ENCODE measurements at regions not wholly inside any gene's neighbourhood (a gene's known extent, or its start where the extent isn't known, plus 50 kb on each side); places are given as distances from the start of the nearest gene placed in this dataset.
"Not testable (repeated sequence)": the region's sequence is repeated elsewhere in the genome, so short reads cannot be mapped to it uniquely, and the experiment has no call there.

- H3K36me3 ChIP-seq (ENCODE audit: control insufficient read depth in 5 of 5, insufficient read depth in 5 of 5, low read length in 5 of 5), result no peaks in the 10 kb centered on the region
These were observed 54.9 kb upstream of the ZNF678 start for GRCh38 chr1:227508431-227508830.

DNA sequence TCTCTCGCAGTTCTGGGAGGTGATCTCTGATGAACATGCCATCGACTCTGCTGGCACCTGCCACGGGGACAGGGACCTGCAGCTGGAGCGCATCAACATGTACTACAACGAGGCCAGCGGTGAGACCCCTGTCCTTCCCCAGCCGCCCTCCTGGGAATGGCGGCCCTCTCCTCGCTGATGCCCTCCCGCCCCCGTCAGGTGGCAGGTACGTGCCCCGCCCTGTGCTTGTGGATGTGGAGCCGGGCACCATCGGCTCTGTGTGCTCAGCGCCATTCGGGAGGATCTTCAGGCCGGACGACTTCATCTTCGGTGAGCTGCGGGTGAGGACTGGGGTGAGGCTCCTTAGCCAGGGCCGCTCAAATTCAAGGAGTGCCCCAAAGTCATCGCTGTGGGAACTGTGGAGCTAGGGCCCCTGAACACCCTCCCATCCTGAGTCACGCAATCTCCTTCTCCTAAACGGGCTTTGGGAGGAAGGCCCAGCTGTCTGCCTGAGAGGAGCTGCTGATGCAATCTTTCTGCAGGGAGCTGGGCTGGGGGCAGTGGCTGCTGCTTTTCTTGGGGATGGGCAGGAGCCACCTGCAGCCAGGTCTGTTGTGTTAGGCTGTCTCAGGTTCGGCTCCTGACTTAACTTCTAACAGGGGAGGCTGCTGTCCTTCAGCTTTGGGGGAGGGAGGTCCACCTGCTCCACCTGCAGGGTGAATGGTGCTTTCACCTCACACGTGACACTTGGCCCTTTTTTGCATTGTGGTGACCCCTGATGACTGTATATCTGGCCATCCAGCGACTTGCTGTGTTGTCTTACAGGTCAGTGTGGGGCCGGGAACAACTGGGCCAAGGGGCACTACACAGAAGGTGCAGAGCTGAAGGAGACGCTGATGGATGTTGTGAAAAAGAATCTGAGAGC lies 56.6 kb upstream of the ZNF678 start:
- H3K27me3 ChIP-seq (ENCODE audit: control insufficient read depth in 5 of 5, insufficient read depth in 4 of 5, low read length in 5 of 5), result peaks cover 7 to 28% (median 16%) of the 10 kb centered on the region in 5 donors
- not testable (repeated sequence) for H3K9me3 ChIP-seq (ENCODE audit: control insufficient read depth in 5 of 5, low read length in 5 of 5); H3K36me3 ChIP-seq (ENCODE audit: control insufficient read depth in 5 of 5, insufficient read depth in 5 of 5, low read length in 5 of 5); H3K9ac ChIP-seq (ENCODE audit: low read length in 5 of 5); H3K27ac ChIP-seq (ENCODE audit: low read depth, low read length); H3K4me1 ChIP-seq (ENCODE audit: control insufficient read depth in 5 of 5, insufficient read depth in 5 of 5, low read length in 5 of 5); H3K4me3 ChIP-seq (ENCODE audit: low read depth in 1 of 5, low read length in 5 of 5)

More at GRCh38 chr1:227508431-227508830, 54.9 kb upstream of the ZNF678 start:
- H3K4me3 ChIP-seq (ENCODE audit: low read depth in 1 of 5, low read length in 5 of 5), result no peak overlapping the region
- H3K9me3 ChIP-seq (ENCODE audit: control insufficient read depth in 5 of 5, low read length in 5 of 5), result no peaks in the 10 kb centered on the region
- H3K27ac ChIP-seq (ENCODE audit: low read depth, low read length), result no peak overlapping the region
- H3K9ac ChIP-seq (ENCODE audit: low read length in 5 of 5), result no peak overlapping the region
- H3K27me3 ChIP-seq (ENCODE audit: control insufficient read depth in 5 of 5, insufficient read depth in 4 of 5, low read length in 5 of 5), result peaks cover 7 to 28% (median 16%) of the 10 kb centered on the region in 5 donors
- no peaks in the 10 kb centered on the region for H3K4me1 ChIP-seq (ENCODE audit: control insufficient read depth in 5 of 5, insufficient read depth in 5 of 5, low read length in 5 of 5)

DNA sequence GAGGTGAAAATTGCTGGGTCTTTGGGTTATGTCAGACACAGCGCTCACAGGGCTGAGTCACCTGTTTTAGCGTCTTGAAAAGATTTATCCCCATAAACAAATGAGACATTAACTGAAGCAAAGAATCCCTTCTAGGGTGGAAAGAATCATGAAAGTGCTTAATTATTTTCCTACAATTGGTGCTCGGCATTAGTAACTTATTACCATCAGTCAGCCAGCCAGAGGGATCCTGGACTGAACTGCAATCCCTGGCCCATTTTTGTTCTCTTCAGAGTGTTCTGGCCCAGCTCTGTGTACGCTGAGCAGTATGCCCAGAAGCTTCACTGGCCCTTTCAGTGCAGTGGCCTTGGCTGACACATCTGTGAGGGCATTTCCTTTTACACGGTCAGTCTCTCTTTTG lies 67.3 kb upstream of the ZNF678 start:
- H3K36me3 ChIP-seq (ENCODE audit: control insufficient read depth in 5 of 5, insufficient read depth in 5 of 5, low read length in 5 of 5), result not testable (repeated sequence)

DNA sequence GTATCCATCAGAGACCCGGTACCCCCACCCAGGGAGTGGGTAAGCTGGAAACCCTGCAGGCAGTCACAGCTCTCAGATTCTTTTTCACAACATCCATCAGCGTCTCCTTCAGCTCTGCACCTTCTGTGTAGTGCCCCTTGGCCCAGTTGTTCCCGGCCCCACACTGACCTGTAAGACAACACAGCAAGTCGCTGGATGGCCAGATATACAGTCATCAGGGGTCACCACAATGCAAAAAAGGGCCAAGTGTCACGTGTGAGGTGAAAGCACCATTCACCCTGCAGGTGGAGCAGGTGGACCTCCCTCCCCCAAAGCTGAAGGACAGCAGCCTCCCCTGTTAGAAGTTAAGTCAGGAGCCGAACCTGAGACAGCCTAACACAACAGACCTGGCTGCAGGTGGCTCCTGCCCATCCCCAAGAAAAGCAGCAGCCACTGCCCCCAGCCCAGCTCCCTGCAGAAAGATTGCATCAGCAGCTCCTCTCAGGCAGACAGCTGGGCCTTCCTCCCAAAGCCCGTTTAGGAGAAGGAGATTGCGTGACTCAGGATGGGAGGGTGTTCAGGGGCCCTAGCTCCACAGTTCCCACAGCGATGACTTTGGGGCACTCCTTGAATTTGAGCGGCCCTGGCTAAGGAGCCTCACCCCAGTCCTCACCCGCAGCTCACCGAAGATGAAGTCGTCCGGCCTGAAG lies 69.3 kb upstream of the ZNF678 start:
- not testable (repeated sequence) for H3K27ac ChIP-seq (ENCODE audit: low read depth, low read length); H3K36me3 ChIP-seq (ENCODE audit: control insufficient read depth in 5 of 5, insufficient read depth in 5 of 5, low read length in 5 of 5); H3K4me1 ChIP-seq (ENCODE audit: control insufficient read depth in 5 of 5, insufficient read depth in 5 of 5, low read length in 5 of 5); H3K4me3 ChIP-seq (ENCODE audit: low read depth in 1 of 5, low read length in 5 of 5); H3K27me3 ChIP-seq (ENCODE audit: control insufficient read depth in 5 of 5, insufficient read depth in 4 of 5, low read length in 5 of 5); H3K9ac ChIP-seq (ENCODE audit: low read length in 5 of 5); H3K9me3 ChIP-seq (ENCODE audit: control insufficient read depth in 5 of 5, low read length in 5 of 5)

More for the DNA sequence above, 67.3 kb upstream of the ZNF678 start:
- not testable (repeated sequence) for H3K27me3 ChIP-seq (ENCODE audit: control insufficient read depth in 5 of 5, insufficient read depth in 4 of 5, low read length in 5 of 5); H3K27ac ChIP-seq (ENCODE audit: low read depth, low read length); H3K9me3 ChIP-seq (ENCODE audit: control insufficient read depth in 5 of 5, low read length in 5 of 5); H3K9ac ChIP-seq (ENCODE audit: low read length in 5 of 5); H3K4me1 ChIP-seq (ENCODE audit: control insufficient read depth in 5 of 5, insufficient read depth in 5 of 5, low read length in 5 of 5); H3K4me3 ChIP-seq (ENCODE audit: low read depth in 1 of 5, low read length in 5 of 5)

GRCh38 chr1:227490478-227490877 lies 72.9 kb upstream of the ZNF678 start:
- H3K9me3 ChIP-seq (ENCODE audit: control insufficient read depth in 5 of 5, low read length in 5 of 5), result no peaks in the 10 kb centered on the region
- no peaks in the 10 kb centered on the region for H3K36me3 ChIP-seq (ENCODE audit: control insufficient read depth in 5 of 5, insufficient read depth in 5 of 5, low read length in 5 of 5)
- H3K27me3 ChIP-seq (ENCODE audit: control insufficient read depth in 5 of 5, insufficient read depth in 4 of 5, low read length in 5 of 5), result no peaks in the 10 kb centered on the region
- no peak overlapping the region for H3K4me3 ChIP-seq (ENCODE audit: low read depth in 1 of 5, low read length in 5 of 5)
- no peak overlapping the region for H3K27ac ChIP-seq (ENCODE audit: low read depth, low read length)
- no peaks in the 10 kb centered on the region for H3K4me1 ChIP-seq (ENCODE audit: control insufficient read depth in 5 of 5, insufficient read depth in 5 of 5, low read length in 5 of 5)
- no peak overlapping the region for H3K9ac ChIP-seq (ENCODE audit: low read length in 5 of 5)

DNA sequence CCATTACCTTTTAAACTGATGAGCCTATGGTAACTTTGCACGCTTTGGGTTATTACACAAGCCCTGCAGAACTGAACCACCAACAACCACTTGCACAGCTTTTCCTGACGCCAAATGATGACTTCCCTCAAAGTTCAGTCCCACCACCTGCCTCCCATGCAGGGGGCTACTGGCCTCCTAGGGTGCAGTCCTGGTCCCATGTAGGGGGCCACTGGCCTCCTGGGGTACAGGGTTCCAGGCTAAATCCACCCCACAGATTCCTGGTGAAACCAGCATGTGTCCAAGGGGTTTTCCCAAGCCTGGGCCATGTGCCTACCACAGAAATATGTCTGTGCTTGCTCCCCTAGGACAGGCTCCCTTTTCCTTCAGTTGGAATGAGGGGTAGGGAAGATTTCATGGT lies 73.4 kb upstream of the ZNF678 start:
- Histone ChIP-seq H3K4me3 (ENCODE audit: low read depth in 1 of 5, low read length in 5 of 5) (no peak overlapping the region), H3K27ac (ENCODE audit: low read depth, low read length) (no peak overlapping the region), H3K9me3 (ENCODE audit: control insufficient read depth in 5 of 5, low read length in 5 of 5) (no peaks in the 10 kb centered on the region), H3K36me3 (ENCODE audit: control insufficient read depth in 5 of 5, insufficient read depth in 5 of 5, low read length in 5 of 5) (no peaks in the 10 kb centered on the region), H3K4me1 (ENCODE audit: control insufficient read depth in 5 of 5, insufficient read depth in 5 of 5, low read length in 5 of 5) (no peaks in the 10 kb centered on the region), H3K9ac (ENCODE audit: low read length in 5 of 5) (no peak overlapping the region), H3K27me3 (ENCODE audit: control insufficient read depth in 5 of 5, insufficient read depth in 4 of 5, low read length in 5 of 5) (no peaks in the 10 kb centered on the region)

DNA sequence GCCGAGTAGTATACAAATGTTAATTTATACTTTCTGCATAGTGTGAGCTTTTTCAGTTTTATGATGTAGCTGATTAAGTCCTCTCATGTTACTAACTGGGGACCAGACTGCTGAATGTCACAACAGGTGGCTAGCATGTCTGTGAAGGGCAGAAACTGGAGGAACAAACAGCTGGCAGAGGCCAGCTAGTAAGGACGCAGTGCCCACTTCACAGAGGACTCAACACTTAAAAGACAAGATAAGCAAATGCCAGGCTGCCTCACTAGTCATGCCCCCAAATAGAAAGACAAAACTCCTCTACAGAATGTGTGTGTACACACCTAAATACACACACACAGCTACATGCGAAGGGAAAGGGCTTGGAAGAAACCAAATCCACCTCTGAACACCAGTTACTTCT lies 73.8 kb upstream of the ZNF678 start:
- H3K4me3 ChIP-seq (ENCODE audit: low read depth in 1 of 5, low read length in 5 of 5), result no peak overlapping the region
- H3K9ac ChIP-seq (ENCODE audit: low read length in 5 of 5), result no peak overlapping the region
- no peak overlapping the region for H3K27ac ChIP-seq (ENCODE audit: low read depth, low read length)
- no peaks in the 10 kb centered on the region for H3K27me3 ChIP-seq (ENCODE audit: control insufficient read depth in 5 of 5, insufficient read depth in 4 of 5, low read length in 5 of 5)
- no peaks in the 10 kb centered on the region for H3K9me3 ChIP-seq (ENCODE audit: control insufficient read depth in 5 of 5, low read length in 5 of 5)
- no peaks in the 10 kb centered on the region for H3K36me3 ChIP-seq (ENCODE audit: control insufficient read depth in 5 of 5, insufficient read depth in 5 of 5, low read length in 5 of 5)
- no peaks in the 10 kb centered on the region for H3K4me1 ChIP-seq (ENCODE audit: control insufficient read depth in 5 of 5, insufficient read depth in 5 of 5, low read length in 5 of 5)

DNA sequence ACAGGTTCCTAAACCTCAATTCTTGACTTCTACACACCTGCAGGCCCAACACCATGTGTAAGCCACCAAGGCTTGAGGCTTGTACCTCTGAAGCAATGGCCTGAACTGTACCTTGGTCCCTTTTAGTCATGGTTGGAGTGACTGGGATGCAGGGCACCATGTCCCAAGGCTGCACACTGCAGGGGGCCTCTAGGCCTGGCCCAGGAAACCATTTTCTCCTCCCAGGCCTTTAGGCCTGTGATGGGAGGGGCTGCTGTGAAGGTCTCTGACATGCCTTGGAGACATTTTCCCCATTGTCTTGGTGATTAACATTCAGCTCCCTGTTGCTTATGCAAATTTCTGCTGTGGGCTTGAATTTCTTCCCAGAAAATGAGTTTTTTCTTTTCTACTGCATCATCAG lies 75.8 kb upstream of the ZNF678 start:
- no peaks in the 10 kb centered on the region for H3K27me3 ChIP-seq (ENCODE audit: control insufficient read depth in 5 of 5, insufficient read depth in 4 of 5, low read length in 5 of 5)
- H3K4me1 ChIP-seq (ENCODE audit: control insufficient read depth in 5 of 5, insufficient read depth in 5 of 5, low read length in 5 of 5), result no peaks in the 10 kb centered on the region
- no peaks in the 10 kb centered on the region for H3K36me3 ChIP-seq (ENCODE audit: control insufficient read depth in 5 of 5, insufficient read depth in 5 of 5, low read length in 5 of 5)

DNA sequence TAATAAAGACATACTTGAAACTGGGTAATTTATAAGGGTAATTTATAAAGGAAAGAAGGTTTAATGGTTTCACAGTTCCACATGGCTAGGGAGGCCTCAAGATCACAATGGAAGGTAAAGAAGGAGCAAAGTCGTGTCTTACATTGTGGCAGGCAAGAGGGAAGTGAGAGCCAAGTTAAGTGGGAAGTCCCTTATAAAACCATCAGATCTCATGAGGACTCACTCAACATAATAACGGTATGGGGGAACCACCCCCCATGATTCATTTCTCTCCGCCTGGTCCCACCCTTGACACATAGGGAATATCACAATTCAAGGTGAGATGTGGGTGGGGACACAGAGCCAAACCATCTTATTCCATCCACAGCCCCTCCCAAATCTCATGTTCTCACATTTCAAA lies 76.8 kb upstream of the ZNF678 start:
- Histone ChIP-seq H3K9me3 (ENCODE audit: control insufficient read depth in 5 of 5, low read length in 5 of 5) (no peaks in the 10 kb centered on the region), H3K4me1 (ENCODE audit: control insufficient read depth in 5 of 5, insufficient read depth in 5 of 5, low read length in 5 of 5) (no peaks in the 10 kb centered on the region), H3K36me3 (ENCODE audit: control insufficient read depth in 5 of 5, insufficient read depth in 5 of 5, low read length in 5 of 5) (no peaks in the 10 kb centered on the region), H3K9ac (ENCODE audit: low read length in 5 of 5) (no peak overlapping the region), H3K27ac (ENCODE audit: low read depth, low read length) (no peak overlapping the region), H3K4me3 (ENCODE audit: low read depth in 1 of 5, low read length in 5 of 5) (no peak overlapping the region), H3K27me3 (ENCODE audit: control insufficient read depth in 5 of 5, insufficient read depth in 4 of 5, low read length in 5 of 5) (no peaks in the 10 kb centered on the region)

More for the DNA sequence above, 75.8 kb upstream of the ZNF678 start:
- H3K9ac ChIP-seq (ENCODE audit: low read length in 5 of 5), result no peak overlapping the region
- no peak overlapping the region for H3K4me3 ChIP-seq (ENCODE audit: low read depth in 1 of 5, low read length in 5 of 5)
- no peak overlapping the region for H3K27ac ChIP-seq (ENCODE audit: low read depth, low read length)
- no peaks in the 10 kb centered on the region for H3K9me3 ChIP-seq (ENCODE audit: control insufficient read depth in 5 of 5, low read length in 5 of 5)

DNA sequence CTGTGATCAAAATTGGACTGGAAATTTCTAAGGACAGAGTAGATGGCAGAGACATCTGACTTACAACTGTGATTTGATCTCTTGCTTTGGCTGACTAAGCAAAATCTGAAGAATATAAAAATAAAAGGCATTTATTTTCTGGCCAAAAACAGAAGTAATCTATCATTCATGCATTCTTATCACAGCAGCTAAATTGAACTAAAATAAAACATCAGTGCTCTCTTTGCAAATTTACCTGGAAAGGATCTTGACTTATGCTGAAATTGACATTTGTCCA lies 81.4 kb upstream of the ZNF678 start:
- Histone ChIP-seq H3K27me3 (ENCODE audit: control insufficient read depth in 5 of 5, insufficient read depth in 4 of 5, low read length in 5 of 5) (peaks cover 0 to 6% (median 0%) of the 10 kb centered on the region in 5 donors), H3K36me3 (ENCODE audit: control insufficient read depth in 5 of 5, insufficient read depth in 5 of 5, low read length in 5 of 5) (no peaks in the 10 kb centered on the region), H3K9ac (ENCODE audit: low read length in 5 of 5) (no peak overlapping the region), H3K27ac (ENCODE audit: low read depth, low read length) (no peak overlapping the region), H3K4me3 (ENCODE audit: low read depth in 1 of 5, low read length in 5 of 5) (no peak overlapping the region), H3K9me3 (ENCODE audit: control insufficient read depth in 5 of 5, low read length in 5 of 5) (no peaks in the 10 kb centered on the region), H3K4me1 (ENCODE audit: control insufficient read depth in 5 of 5, insufficient read depth in 5 of 5, low read length in 5 of 5) (no peaks in the 10 kb centered on the region)
